ENCODE measurements at regions not wholly inside any gene's neighbourhood (a gene's known extent, or its start where the extent isn't known, plus 50 kb on each side); places are given as distances from the start of the nearest gene placed in this dataset.

GRCh38 chr3:30551266-30551665 is 55.1 kb upstream of the TGFBR2 start:
- Mint-ChIP-seq H3K27ac (no peak overlapping the region), H3K4me3 (no peak overlapping the region), H3K9me3 (no peaks in the 10 kb centered on the region), H3K4me1 (no peaks in the 10 kb centered on the region), H3K36me3 (no peaks in the 10 kb centered on the region), H3K27me3 (no peaks in the 10 kb centered on the region)
- DNase-seq: no peak
- CTCF ChIA-PET: no interaction called here

DNA sequence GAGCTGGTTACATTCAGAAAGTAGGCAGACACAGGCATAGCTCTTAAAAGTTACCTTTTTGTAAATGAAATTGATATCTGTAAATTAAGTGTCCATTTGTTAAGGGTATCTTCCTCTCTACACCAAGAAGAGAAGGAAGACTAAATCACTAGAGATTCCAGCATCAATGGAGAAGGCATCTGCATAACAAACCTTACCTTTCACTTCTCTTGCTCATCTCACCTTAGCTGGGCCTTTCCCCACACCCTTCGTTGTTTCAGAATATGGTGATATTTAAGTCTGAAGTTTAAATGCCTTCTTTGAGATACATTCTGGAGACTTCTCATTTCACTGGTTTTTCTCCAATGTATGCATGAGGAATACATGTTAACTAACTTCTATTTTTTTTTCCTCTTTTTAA is 54.5 kb upstream of the TGFBR2 start:
- Mint-ChIP-seq H3K27me3 (no peaks in the 10 kb centered on the region), H3K4me1 (no peaks in the 10 kb centered on the region), H3K27ac (no peak overlapping the region), H3K9me3 (no peaks in the 10 kb centered on the region), H3K36me3 (no peaks in the 10 kb centered on the region), H3K4me3 (no peak overlapping the region)
- CTCF ChIA-PET: no interaction called here
- no peak for DNase-seq

DNA sequence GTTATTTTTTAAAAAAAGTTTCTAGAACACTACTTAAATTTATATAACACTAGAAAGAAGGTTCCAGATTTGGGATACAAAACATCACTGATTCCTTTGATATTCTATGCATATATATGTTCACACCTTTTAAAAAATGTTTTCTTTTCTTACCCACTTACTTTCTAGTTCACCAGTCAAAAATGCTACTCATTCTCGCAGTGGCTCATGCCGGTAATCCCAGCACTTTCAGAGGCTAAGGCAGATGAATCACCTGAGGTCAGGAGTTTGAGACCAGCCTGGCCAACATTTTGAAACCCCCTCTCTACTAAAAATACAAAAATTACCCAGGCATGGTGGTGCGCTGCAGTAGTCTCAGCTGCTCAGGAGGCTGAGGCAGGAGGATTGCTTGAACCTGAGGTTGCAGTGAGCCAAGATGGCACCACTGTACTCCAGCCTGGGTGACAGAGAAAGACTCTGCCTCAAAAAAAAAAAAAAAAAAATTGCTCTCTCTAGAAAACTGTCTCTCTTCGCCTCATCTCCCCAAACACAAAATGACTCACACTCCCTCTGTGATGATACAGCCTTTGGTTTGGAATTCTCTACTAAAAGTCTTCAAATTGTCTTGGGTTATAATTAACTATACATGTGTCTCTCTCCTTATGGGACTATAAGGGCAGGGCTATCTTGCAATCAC is 52.6 kb upstream of the TGFBR2 start:
- Mint-ChIP-seq H3K4me1 (no peaks in the 10 kb centered on the region), H3K4me3 (no peak overlapping the region), H3K27ac (no peak overlapping the region), H3K36me3 (no peaks in the 10 kb centered on the region), H3K27me3 (no peaks in the 10 kb centered on the region), H3K9me3 (no peaks in the 10 kb centered on the region)
- CTCF ChIA-PET: no interaction called here
- DNase-seq: no peak

- Mint-ChIP-seq H3K36me3 (no peaks in the 10 kb centered on the region), H3K27ac (no peak overlapping the region), H3K27me3 (no peaks in the 10 kb centered on the region), H3K4me3 (no peak overlapping the region), H3K4me1 (no peaks in the 10 kb centered on the region), H3K9me3 (no peaks in the 10 kb centered on the region)
- DNase-seq: no peak
- CTCF ChIA-PET: no interaction called here
These were observed 52.1 kb upstream of the TGFBR2 start for GRCh38 chr3:30554317-30554690.

- Mint-ChIP-seq H3K4me3 (no peak overlapping the region), H3K36me3 (no peaks in the 10 kb centered on the region), H3K27me3 (no peaks in the 10 kb centered on the region), H3K9me3 (no peaks in the 10 kb centered on the region), H3K27ac (no peak overlapping the region), H3K4me1 (no peaks in the 10 kb centered on the region)
- CTCF ChIA-PET: interaction anchor here (1.0 kb wide), 1 partner anchor 9 kb away, joined by 3 read pairs; no protein-coding TSS in a partner anchor
- DNase-seq: no peak
These were observed 50.4 kb upstream of the TGFBR2 start for GRCh38 chr3:30555968-30556367.
